Glutamatergic neuron (in vitro differentiated cells): ENCODE measurements at regions not wholly inside any gene's neighbourhood (a gene's known extent, or its start where the extent isn't known, plus 50 kb on each side); places are given as distances from the start of the nearest gene placed in this dataset.

Source experiments
- DNase-seq: peaks from one replicate; pipeline ENCODE4 v3.0.0; 2022
- H3K27ac Mint-ChIP-seq: one replicate; pipeline ENCODE4 v1.8.0; 2020; ENCODE audit warnings: mild to moderate bottlenecking, mixed read lengths, inconsistent platforms; ENCODE audit not compliant: unreplicated experiment
- H3K27me3 Mint-ChIP-seq: one replicate; pipeline ENCODE4 v1.8.0; 2020; ENCODE audit warnings: mild to moderate bottlenecking, moderate library complexity, mixed read lengths, inconsistent platforms; ENCODE audit not compliant: unreplicated experiment
- H3K36me3 Mint-ChIP-seq: one replicate; pipeline ENCODE4 v1.8.0; 2020; ENCODE audit warnings: mild to moderate bottlenecking, mixed read lengths, inconsistent platforms; ENCODE audit not compliant: unreplicated experiment
- H3K4me1 Mint-ChIP-seq: one replicate; pipeline ENCODE4 v1.8.0; 2020; ENCODE audit warnings: mild to moderate bottlenecking, low read depth, mixed read lengths, inconsistent platforms; ENCODE audit not compliant: unreplicated experiment
- H3K4me3 Mint-ChIP-seq: one replicate; pipeline ENCODE4 v1.8.0; 2020; ENCODE audit warnings: mild to moderate bottlenecking, mixed read lengths, inconsistent platforms; ENCODE audit not compliant: unreplicated experiment
- H3K9me3 Mint-ChIP-seq: one replicate; pipeline ENCODE4 v1.8.0; 2020; ENCODE audit warnings: mild to moderate bottlenecking, moderate library complexity, mixed read lengths, inconsistent platforms; ENCODE audit not compliant: unreplicated experiment
- CTCF ChIP-seq: fragments of 200-600 bp; sonication (generic); IDR thresholded peaks from one replicate; pipeline ENCODE4 v1.5.0; 2021; ENCODE audit not compliant: partially characterized antibody, unreplicated experiment

- no peak overlapping the region for H3K4me3 Mint-ChIP-seq
- no peak overlapping the region for H3K27ac Mint-ChIP-seq
- no peaks in the 10 kb centered on the region for H3K4me1 Mint-ChIP-seq
- H3K9me3 Mint-ChIP-seq: no peaks in the 10 kb centered on the region
- TF ChIP-seq CTCF: no peak
- DNase-seq: no peak
- no peaks in the 10 kb centered on the region for H3K36me3 Mint-ChIP-seq
- H3K27me3 Mint-ChIP-seq: no peaks in the 10 kb centered on the region
Measured at GRCh38 chr2:18752022-18752493, 162.7 kb upstream of the NT5C1B start.

- H3K36me3 Mint-ChIP-seq: no peaks in the 10 kb centered on the region
- no peak overlapping the region for H3K27ac Mint-ChIP-seq
- H3K4me3 Mint-ChIP-seq: no peak overlapping the region
- TF ChIP-seq CTCF: no peak
- H3K4me1 Mint-ChIP-seq: no peaks in the 10 kb centered on the region
- no peaks in the 10 kb centered on the region for H3K27me3 Mint-ChIP-seq
- H3K9me3 Mint-ChIP-seq: no peaks in the 10 kb centered on the region
- DNase-seq: no peak
Measured at GRCh38 chr2:18750672-18751554, 161.5 kb upstream of the NT5C1B start.

GRCh38 chr2:18749912-18750526 lies 160.7 kb upstream of the NT5C1B start:
- H3K4me3 Mint-ChIP-seq: no peak overlapping the region

GRCh38 chr2:18745431-18746272 lies 156.3 kb upstream of the NT5C1B start:
- no peaks in the 10 kb centered on the region for H3K36me3 Mint-ChIP-seq
- no peak overlapping the region for H3K27ac Mint-ChIP-seq
- H3K27me3 Mint-ChIP-seq: peaks cover 2% of the 10 kb centered on the region
- no peak overlapping the region for H3K4me3 Mint-ChIP-seq
- no peaks in the 10 kb centered on the region for H3K9me3 Mint-ChIP-seq
- no peaks in the 10 kb centered on the region for H3K4me1 Mint-ChIP-seq
- no peak for DNase-seq
- no peak for TF ChIP-seq CTCF

More at GRCh38 chr2:18749912-18750526, 160.7 kb upstream of the NT5C1B start:
- TF ChIP-seq CTCF: peak; percentile 85
- H3K36me3 Mint-ChIP-seq: no peaks in the 10 kb centered on the region
- no peaks in the 10 kb centered on the region for H3K27me3 Mint-ChIP-seq
- H3K4me1 Mint-ChIP-seq: no peaks in the 10 kb centered on the region
- peak; percentile 57 for DNase-seq
- H3K9me3 Mint-ChIP-seq: no peaks in the 10 kb centered on the region
- no peak overlapping the region for H3K27ac Mint-ChIP-seq
